HEK293T (cell line): ENCODE measurements at regions not wholly inside any gene's neighbourhood (a gene's known extent, or its start where the extent isn't known, plus 50 kb on each side); places are given as distances from the start of the nearest gene placed in this dataset.

Experiments used
- BHLHE40 ChIP-seq: fragments of 450-650 bp; IDR thresholded peaks from 2 replicates; pipeline ENCODE4 v1.6.1; 2016; ENCODE audit warnings: mild to moderate bottlenecking, moderate library complexity, borderline replicate concordance
- CTBP1 ChIP-seq: fragments of 450-650 bp; IDR thresholded peaks from 2 replicates; pipeline ENCODE4 v1.6.1; 2016; ENCODE audit warnings: borderline replicate concordance
- ELF4 ChIP-seq: fragments of 450-650 bp; IDR thresholded peaks from 2 replicates; pipeline ENCODE4 v1.6.1; 2017; ENCODE audit warnings: antibody characterized with exemption
- FOXA1 ChIP-seq: fragments of 450-650 bp; IDR thresholded peaks from 2 replicates; pipeline ENCODE4 v1.6.1; 2016; ENCODE audit warnings: mild to moderate bottlenecking
- FOXK2 ChIP-seq: fragments of 450-650 bp; IDR thresholded peaks from 2 replicates; pipeline ENCODE4 v1.6.1; 2016; ENCODE audit warnings: mild to moderate bottlenecking
- FOXM1 ChIP-seq: fragments of 450-650 bp; IDR thresholded peaks from 2 replicates; pipeline ENCODE4 v1.6.1; 2017; ENCODE audit warnings: mild to moderate bottlenecking, borderline replicate concordance
- LEF1 ChIP-seq: fragments of 450-650 bp; IDR thresholded peaks from 2 replicates; pipeline ENCODE4 v1.6.1; 2017; ENCODE audit warnings: mild to moderate bottlenecking, borderline replicate concordance
- NFRKB ChIP-seq: fragments of 450-650 bp; IDR thresholded peaks from 2 replicates; pipeline ENCODE4 v1.6.1; 2016; ENCODE audit warnings: mild to moderate bottlenecking, moderate library complexity
- PKNOX1 ChIP-seq: fragments of 450-650 bp; IDR thresholded peaks from 2 replicates; pipeline ENCODE4 v1.6.1; 2016
- SP1 ChIP-seq: fragments of 450-650 bp; IDR thresholded peaks from 2 replicates; pipeline ENCODE4 v1.6.1; 2017
- SUZ12 ChIP-seq: fragments of 450-650 bp; IDR thresholded peaks from 2 replicates; pipeline ENCODE4 v1.6.1; 2016; ENCODE audit warnings: mild to moderate bottlenecking
- TARDBP ChIP-seq: fragments of 450-650 bp; IDR thresholded peaks from 2 replicates; pipeline ENCODE4 v1.6.1; 2016

DNA sequence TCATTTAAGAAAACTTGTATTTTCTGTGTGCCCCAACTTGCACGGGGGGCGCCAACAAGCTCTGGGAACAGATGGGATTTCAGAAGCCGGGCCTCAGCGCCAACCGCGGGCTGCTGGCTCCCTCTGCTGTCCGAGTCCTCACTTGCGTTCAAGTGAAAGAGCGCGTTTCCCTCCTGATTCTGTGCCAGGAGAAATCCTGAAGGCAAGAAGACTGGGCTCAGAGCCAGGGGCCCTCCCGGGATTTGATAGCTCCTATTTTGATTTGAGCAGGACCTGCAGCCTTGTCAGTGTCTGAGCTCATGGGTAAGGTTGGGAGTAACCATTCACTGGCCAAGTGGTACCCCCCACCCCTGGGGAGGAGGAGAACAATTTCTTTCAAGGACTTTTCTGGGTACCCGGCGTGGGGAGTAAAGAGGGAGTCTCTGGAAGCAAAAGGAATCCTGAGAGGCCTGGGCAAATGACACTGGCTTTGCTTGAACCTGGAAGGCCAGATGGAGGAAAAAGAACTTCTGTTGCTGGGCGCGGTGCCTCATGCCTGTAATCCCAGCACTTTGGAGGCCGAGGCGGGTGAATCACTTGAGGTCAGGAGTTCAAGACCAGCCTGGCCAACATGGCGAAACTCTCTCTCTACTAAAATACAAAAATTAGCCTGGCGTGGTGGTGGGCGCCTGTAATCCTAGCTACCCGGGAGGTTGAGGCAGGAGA lies 179.0 kb upstream of the RGS6 start:
- TF ChIP-seq BHLHE40 (no peak), CTBP1 (no peak), FOXM1 (no peak), SP1 (no peak), FOXA1 (no peak), ELF4 (no peak), LEF1 (no peak), SUZ12 (no peak), PKNOX1 (no peak), TARDBP (no peak), FOXK2 (no peak), NFRKB (no peak)
